ENCODE measurements at regions not wholly inside any gene's neighbourhood (a gene's known extent, or its start where the extent isn't known, plus 50 kb on each side); places are given as distances from the start of the nearest gene placed in this dataset.
A peak's percentile ranks its signal among the peaks of the same experiment; 100 is the strongest.
"Not testable (repeated sequence)": the region's sequence is repeated elsewhere in the genome, so short reads cannot be mapped to it uniquely, and the experiment has no call there.

- DNase-seq (ENCODE audit: low read depth) = no peak
Observed at GRCh38 chr21:38112219-38112789, 144.5 kb upstream of the KCNJ15 start.

GRCh38 chr21:38114717-38115333 is 142.0 kb upstream of the KCNJ15 start:
- DNase-seq (ENCODE audit: low read depth) = no peak

DNA sequence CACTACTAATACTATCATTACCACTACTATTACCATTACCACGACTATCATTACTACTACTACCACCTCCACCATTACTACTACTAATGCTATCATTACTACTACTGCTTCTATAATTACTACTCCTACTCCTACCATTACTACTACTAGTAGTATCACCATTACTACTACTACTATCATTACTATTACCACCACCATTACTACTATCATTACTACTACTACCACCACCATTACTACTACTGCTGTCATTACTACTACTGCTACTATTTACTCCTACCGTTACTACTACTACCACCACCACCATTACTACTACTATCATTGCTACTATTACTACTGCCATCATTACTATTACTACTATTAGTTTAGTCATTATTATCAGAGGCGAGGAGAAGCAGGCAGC is 140.9 kb upstream of the KCNJ15 start:
- no peak for DNase-seq (ENCODE audit: low read depth)

DNA sequence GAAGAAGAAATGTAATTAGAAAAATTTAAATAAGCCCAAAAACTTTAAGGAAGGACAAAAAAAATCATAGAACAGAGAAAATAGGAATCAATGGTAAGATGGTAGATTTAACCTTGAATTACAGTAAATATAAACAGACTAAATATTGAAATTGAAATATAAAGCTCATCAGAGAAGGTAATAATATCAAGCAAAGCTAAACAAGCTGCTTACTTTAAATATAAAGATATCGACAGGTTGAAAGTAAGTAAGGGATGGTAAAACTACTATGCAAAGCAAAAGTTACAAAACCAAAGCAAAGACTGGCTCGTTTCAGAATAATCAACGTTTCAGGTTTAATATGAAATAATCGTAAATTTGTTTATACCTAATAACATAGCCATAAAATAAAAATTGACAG is 137.0 kb upstream of the KCNJ15 start:
- DNase-seq (ENCODE audit: low read depth) = no peak

DNA sequence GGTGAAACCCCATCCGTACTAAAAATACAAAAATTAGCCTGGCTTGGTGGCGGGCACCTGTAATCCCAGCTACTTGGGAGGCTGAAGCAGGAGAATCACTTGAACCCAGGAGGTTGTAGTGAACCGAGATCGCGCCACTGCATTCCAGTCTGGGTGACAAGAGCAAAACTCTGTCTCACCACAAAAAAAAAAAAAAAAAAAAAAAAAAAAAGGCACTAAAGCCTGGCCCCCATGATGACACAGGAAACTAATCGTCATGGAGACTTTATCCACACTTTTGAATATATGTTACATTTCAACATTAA is 136.2 kb upstream of the KCNJ15 start:
- DNase-seq (ENCODE audit: low read depth) = not testable (repeated sequence)

DNA sequence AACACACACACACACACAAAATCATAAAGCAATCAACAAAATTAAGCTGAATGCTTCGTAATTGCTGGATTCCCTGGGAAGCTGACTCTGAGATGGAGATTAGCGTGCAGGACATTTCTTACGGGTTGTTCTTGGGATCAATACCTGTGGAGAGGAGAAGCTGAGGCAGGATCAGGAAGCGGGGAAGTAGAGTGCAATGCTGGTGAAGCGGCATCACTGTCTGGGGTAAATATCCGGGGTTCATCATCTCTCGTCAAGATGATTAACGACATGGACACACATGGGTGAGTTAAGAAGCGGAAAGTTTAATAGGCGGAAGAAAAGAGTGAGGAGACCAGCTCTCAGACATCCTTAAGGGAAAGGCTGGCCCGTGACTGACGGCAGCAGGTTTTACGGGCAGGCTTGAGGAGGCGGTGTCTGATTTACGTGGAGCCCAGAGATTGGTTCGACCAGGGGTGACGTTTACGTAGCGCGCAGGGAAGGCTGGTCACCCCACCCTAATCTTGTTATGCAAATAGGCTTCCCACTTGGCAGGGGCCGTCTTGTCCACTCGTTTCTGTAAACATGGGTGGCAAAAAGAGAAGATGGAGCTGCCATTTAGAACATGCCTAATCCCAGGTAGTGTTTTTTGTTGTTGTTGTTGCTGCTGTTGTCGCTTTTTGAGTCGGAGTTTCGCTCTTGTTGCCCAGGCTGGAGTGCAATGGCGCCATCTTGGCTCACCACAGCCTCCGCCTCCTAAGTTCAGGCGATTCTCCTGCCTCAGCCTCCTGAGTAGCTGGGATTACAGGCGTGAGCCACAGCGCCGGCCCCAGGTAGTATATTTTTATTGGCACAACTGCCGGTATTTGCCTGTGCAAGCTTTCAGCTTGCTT is 135.6 kb upstream of the KCNJ15 start:
- no peak for DNase-seq (ENCODE audit: low read depth)

DNA sequence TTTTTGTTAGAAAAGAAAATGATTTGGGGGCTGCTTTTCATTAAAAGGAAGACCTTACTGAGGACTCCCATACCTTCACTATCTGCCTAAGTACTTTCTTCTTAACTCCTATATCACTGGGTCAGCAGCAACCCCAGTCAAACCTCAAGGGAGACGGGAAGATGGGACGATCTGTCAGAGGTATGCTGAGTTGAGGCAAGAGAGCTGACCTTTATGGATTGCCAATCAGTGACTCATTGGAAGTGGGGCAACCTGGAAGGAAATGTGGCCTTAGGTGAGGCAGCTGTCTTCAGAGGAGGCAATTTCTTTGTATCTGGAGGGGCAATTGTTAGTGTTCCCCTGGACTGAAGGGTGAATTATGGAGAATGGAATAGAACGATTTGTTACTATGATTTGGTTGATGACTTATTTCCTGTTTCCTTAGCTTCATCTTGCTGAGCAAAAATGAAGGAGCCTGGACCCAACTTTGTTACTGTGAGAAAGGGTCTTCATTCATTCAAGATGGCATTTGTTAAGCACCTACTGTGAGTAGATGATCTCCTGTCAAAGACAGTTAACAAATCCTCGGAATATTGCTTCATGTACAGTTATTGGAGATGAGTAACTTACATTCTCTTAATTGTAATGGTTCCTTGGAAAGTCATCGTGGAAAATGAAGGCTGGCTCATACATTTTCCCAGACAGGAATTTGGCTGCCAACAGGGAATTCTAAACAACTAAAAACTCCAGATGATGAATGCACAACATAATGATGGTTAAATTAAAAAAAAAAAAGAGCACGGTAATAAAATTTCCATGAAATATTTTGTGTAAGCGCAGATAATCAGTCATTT is 134.7 kb upstream of the KCNJ15 start:
- no peak for DNase-seq (ENCODE audit: low read depth)

GRCh38 chr21:38123626-38124025 is 133.2 kb upstream of the KCNJ15 start:
- no peak for DNase-seq (ENCODE audit: low read depth)

DNA sequence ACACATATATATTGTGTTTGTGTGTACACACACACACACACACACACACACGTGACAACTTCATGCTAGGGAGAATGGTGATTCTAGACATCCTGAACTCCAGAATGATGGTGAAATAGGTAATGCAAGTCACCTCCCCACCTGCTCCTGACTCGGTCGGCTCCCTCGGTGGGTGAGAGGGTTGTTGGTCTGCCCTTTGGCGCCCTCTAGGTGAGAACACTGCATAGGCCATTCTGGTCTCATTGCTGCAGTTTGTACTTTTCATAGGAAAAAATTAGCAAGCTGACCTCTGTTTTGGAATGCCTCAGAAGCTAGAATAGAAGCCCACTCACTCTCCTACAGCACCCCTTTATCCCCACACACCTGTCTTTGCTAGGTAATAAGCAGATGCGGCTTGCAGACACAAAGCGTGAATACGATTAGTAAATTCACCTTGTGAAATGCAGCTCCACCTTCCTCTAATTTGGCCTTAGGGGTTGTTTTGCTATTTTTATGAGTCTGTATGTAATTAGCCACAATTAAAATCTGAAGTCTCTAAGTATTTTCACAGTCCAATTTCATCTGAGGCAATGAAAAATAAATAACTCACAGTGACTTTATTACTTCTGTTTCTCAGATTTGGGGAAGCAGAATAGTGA is 130.0 kb upstream of the KCNJ15 start:
- peak; percentile 1 for DNase-seq (ENCODE audit: low read depth)

DNA sequence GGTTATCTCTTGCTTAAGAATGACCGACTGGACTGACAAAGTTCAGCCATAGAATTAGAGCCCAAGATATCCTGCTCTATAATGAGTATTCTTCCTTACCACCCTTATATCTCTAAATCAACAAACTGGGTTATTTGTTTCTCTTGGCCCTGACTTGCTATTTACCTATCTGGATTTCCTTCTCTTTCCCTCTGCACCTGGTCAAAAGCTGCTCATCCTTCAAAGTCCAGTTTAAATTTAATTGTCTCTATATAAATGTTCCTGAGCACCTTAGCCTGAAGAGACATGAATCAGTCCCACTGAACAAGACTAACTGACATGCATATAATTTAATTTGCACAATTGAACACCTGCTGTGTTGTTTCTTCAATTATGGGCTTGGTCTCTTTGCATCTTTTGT is 127.1 kb upstream of the KCNJ15 start:
- no peak for DNase-seq (ENCODE audit: low read depth)

DNA sequence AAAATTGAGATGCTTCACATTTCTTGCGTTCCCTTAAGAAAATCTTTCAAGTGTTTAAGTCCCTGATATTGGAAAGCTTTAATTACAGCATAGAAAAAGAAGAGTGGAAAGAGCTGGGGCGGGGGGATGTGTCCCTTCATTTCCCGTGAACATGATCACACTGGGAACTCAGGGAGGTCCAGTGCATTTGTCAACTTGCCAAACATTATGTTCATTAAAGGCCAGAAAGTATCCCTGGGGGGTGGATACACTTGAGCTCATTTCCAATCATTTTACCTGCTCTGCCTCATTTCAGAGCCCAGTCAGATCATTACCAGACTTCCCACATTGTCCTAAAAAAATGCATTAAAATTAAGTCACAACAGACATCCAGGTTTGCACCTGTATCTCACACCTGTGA is 123.6 kb upstream of the KCNJ15 start:
- no peak for DNase-seq (ENCODE audit: low read depth)

DNA sequence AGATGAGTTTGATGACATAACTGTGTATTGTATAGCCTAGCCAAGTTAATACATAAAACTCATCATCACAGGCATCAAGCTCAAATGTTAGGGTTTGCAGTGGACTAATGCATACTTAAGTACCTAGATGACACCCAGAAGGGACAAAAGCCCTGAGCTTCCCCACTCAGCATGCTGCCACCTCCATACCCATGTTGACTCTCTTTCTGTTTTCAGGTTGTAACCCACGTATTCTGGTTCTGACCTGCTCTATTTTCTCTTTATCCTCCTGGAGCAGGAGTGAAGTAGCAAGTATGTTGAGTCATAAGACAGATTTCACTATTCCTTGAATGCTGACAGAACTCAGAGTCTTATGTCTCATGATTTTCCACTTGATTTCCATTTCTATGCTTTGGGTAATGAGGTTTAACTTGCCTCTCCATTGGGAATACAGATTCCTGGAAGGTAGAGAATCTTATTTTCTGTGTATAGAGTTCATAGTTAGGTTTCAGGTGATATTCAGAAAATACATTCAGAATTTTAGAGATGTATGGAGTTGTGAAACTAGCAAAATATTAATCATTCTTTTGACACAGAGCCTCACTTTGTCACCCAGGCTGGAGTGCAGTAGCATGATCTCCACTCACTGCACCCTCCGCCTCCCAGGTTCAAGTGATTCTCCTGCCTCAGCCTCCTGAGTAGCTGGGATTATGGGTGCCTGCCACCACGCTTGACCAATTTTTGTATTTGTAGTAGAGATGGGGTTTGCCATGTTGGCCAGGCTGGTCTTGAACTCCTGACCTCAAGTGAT is 122.5 kb upstream of the KCNJ15 start:
- no peak for DNase-seq (ENCODE audit: low read depth)

- DNase-seq (ENCODE audit: low read depth) = no peak
Observed at GRCh38 chr21:38136201-38136600, 120.6 kb upstream of the KCNJ15 start.

- DNase-seq (ENCODE audit: low read depth) = no peak
Observed at GRCh38 chr21:38139380-38140168, 117.2 kb upstream of the KCNJ15 start.

- no peak for DNase-seq (ENCODE audit: low read depth)
Observed at GRCh38 chr21:38140207-38140903, 116.4 kb upstream of the KCNJ15 start.

- no peak for DNase-seq (ENCODE audit: low read depth)
Observed at GRCh38 chr21:38142224-38142623, 114.6 kb upstream of the KCNJ15 start.

DNA sequence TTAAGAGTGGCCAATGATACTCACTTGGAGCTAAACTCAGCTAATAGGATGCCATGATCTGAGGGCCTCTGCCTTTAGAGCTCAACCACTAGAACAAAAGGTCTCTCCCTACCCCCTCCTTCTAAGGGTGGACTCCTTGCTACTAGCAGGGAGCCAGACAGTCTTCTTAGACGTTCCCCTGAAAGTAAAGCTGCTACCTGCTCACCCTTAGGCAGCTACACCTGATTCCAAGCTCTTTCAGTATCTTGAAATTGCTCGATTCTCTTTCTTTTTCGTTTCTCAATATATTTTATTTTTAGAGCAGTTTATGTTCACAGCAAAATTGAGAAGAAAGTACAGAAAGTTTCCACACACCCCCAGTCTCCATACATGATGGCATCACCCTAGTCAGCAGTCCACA is 112.6 kb upstream of the KCNJ15 start:
- no peak for DNase-seq (ENCODE audit: low read depth)

DNA sequence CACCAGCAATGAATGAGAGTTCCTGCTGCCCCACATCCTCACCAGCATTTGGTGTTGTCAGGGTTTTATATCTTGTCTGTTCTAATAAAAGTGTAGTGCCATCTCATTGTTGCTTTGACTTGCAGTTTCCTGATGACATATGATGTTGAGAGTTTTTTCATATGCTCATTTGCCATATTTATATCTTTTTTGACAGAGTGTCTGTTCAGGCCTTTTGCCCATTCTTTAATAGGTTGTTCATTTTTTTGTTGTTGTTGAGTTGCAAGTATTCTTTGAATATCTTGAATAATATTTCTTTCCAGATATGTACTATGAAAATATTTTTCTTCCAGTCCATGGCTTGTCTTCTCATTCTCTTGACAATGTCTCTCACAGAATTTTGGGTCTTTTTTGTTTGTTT is 111.7 kb upstream of the KCNJ15 start:
- DNase-seq (ENCODE audit: low read depth) = no peak

DNA sequence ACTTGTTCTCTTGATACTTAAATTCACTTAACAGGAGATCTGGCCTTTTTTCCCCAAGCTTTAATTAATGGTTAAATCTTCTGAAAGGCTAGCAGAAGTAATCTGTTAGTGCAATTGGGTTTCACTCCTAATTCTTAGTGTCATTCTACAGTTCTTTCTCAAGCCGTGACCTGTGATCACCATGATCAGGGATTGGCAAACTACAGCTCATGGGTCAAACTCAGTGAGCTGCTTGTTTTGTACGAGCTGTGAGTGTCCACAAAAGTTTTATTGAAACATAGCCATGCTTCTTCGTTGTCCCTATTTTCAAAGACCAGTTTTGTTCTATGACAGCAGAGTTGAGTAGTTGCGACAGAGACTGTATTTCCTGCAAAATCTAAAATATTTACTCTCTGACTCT is 109.4 kb upstream of the KCNJ15 start:
- DNase-seq (ENCODE audit: low read depth) = no peak

GRCh38 chr21:38148046-38148445 is 108.7 kb upstream of the KCNJ15 start:
- no peak for DNase-seq (ENCODE audit: low read depth)
